NT2/D1 (cell line): ENCODE measurements at regions not wholly inside any gene's neighbourhood (a gene's known extent, or its start where the extent isn't known, plus 50 kb on each side); places are given as distances from the start of the nearest gene placed in this dataset.

Source experiments
- YY1 ChIP-seq: IDR thresholded peaks from 2 replicates; pipeline ENCODE4 v1.6.1; 2011; ENCODE audit not compliant: insufficient read length, insufficient read depth
- ZNF274 ChIP-seq: IDR thresholded peaks from 2 replicates; pipeline ENCODE4 v1.6.1; 2011; ENCODE audit warnings: mild to moderate bottlenecking, low read depth, low read length

DNA sequence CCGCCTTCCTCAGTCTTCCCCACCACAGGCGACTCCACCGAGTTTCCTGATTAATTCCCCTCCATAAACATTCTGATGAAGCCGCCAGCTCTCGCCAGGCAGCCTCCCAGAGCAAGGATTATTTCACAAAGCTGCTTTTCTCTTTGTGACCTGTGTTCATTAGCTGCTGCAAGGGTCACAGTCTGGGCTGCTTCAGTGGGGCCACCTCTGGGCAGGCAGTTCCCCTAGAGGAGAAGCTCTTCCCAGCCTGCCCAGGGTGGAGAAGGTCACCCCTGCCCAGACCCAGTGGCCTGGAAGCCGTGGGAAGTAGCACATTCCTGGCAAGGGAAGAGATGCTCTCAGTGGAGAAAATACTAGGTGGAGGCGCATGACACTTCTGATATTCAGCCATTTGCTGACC is 58.4 kb upstream of the RAPGEF1 start:
- TF ChIP-seq ZNF274 (no peak), YY1 (no peak)
